HepG2 (cell line): ENCODE measurements at regions not wholly inside any gene's neighbourhood (a gene's known extent, or its start where the extent isn't known, plus 50 kb on each side); places are given as distances from the start of the nearest gene placed in this dataset.

Experiments used
- ATAC-seq: fragments of 200-7000 bp; cut with Tn5 transposase; 3 replicates; pipeline ENCODE4 v1.9.1; 2020; ENCODE audit warnings: mild to moderate bottlenecking, moderate library complexity
- BruUV-seq: library from RNA; stranded (reverse); fragments of 400-500 nt; replicated peaks from 2 replicates; lab custom pipeline; 2021; lab: Mats Ljungman, UMichigan
- CTCF ChIA-PET: fragments of 300-600 bp; formaldehyde crosslinking; extraction: SDS; loops from one replicate; lab custom pipeline; 2021; ENCODE audit warnings: low total read pairs, inconsistent platforms, low intra/inter-chr PET ratio; lab: Yijun Ruan, JAX
- POLR2A ChIA-PET: fragments of 350-600 bp; sonication (Branson Sonifier 250); formaldehyde crosslinking; loops from one replicate; lab custom pipeline; 2020; ENCODE audit warnings: antibody characterized with exemption, inconsistent platforms; lab: Yijun Ruan, JAX
- DNase-seq: peaks from one replicate; pipeline ENCODE4 v3.0.0-alpha.2; 2015; ENCODE audit warnings: low spot score
- FAIRE-seq: peaks from 3 replicates; lab custom pipeline; 2011; peaks lifted over from hg19 to GRCh38; lab: Jason Lieb, UNC
- H2AFZ ChIP-seq: one replicate; pipeline ENCODE4 v1.6.1; 2011; ENCODE audit warnings: low read length, inconsistent platforms
- H3K27ac ChIP-seq: fragments of 300-600 bp; 3 replicates; pipeline ENCODE4 v1.8.0; 2011; ENCODE audit warnings: mixed run types, mild to moderate bottlenecking, mixed read lengths, low read length, inconsistent platforms; ENCODE audit not compliant: insufficient read depth; ENCODE audit errors: extremely low read length
- H3K27me3 ChIP-seq, 2 experiments: fragments of 200-600 bp in 1 of 2; 2 replicates in 1 of 2; 3 replicates in 1 of 2; pipeline versions ENCODE4 v1.6.0 to v1.8.0; 2011; ENCODE audit warnings: low read length in 2 of 2, mild to moderate bottlenecking in 2 of 2, moderate library complexity in 2 of 2, inconsistent platforms in 1 of 2; ENCODE audit not compliant: insufficient read depth in 2 of 2, control insufficient read depth in 1 of 2
- H3K36me3 ChIP-seq, 2 experiments: fragments of 200-600 bp in 1 of 2; replicated peaks in 1 of 2; 2 replicates in 1 of 2; 3 replicates in 1 of 2; pipeline versions ENCODE4 v1.5.1 to v1.8.0; 2011; ENCODE audit warnings: low read length in 2 of 2, inconsistent platforms in 1 of 2; ENCODE audit not compliant: insufficient read depth in 2 of 2, control insufficient read depth in 1 of 2
- H3K4me1 ChIP-seq: 2 replicates; pipeline ENCODE4 v1.5.1; 2012; ENCODE audit warnings: low read length, inconsistent platforms; ENCODE audit not compliant: insufficient read depth
- H3K4me2 ChIP-seq: 2 replicates; pipeline ENCODE4 v1.6.0; 2011; ENCODE audit warnings: low read depth, low read length, inconsistent platforms
- H3K4me3 ChIP-seq, 3 experiments: fragments of 200-600 bp in 1 of 3; sonication (generic), shearing (Covaris generic) in 1 of 3; replicated peaks in 1 of 3; 2 replicates each; pipeline ENCODE4 v1.5.1; 2011 to 2016; ENCODE audit warnings: low read length in 3 of 3, inconsistent platforms in 2 of 3, low read depth in 2 of 3, mild to moderate bottlenecking in 2 of 3, control low read depth in 1 of 3, mixed read lengths in 1 of 3; ENCODE audit not compliant: insufficient read depth in 1 of 3
- H3K79me2 ChIP-seq: one replicate; pipeline ENCODE4 v1.6.1; 2011; ENCODE audit warnings: low read length, inconsistent platforms; ENCODE audit not compliant: insufficient read depth
- H3K9ac ChIP-seq: 2 replicates; pipeline ENCODE4 v1.6.0; 2011; ENCODE audit warnings: mild to moderate bottlenecking, low read depth, low read length, inconsistent platforms; ENCODE audit not compliant: insufficient read depth
- H3K9me3 ChIP-seq: 2 replicates; pipeline ENCODE4 v1.5.1; 2012; ENCODE audit warnings: mild to moderate bottlenecking, low read length
- H4K20me1 ChIP-seq: 2 replicates; pipeline ENCODE4 v1.6.0; 2011; ENCODE audit warnings: inconsistent platforms, mild to moderate bottlenecking, low read length, moderate library complexity; ENCODE audit not compliant: insufficient read depth
- ATM ChIP-seq: fragments of 450-650 bp; IDR thresholded peaks from 2 replicates; pipeline ENCODE4 v1.7.1; 2017; ENCODE audit warnings: mild to moderate bottlenecking, borderline replicate concordance
- CCDC6 ChIP-seq: sonication (generic); formaldehyde crosslinking; IDR thresholded peaks from 2 replicates; pipeline ENCODE4 v1.8.1; 2022; ENCODE audit warnings: mild to moderate bottlenecking, missing genetic modification reagents, moderate library complexity
- E2F5 ChIP-seq: sonication (generic); formaldehyde crosslinking; conservative IDR thresholded peaks from 2 replicates; pipeline ENCODE4 v1.4.0; 2020; ENCODE audit warnings: missing genetic modification reagents
- FLYWCH1 ChIP-seq: sonication (generic); formaldehyde crosslinking; IDR thresholded peaks from 2 replicates; pipeline ENCODE4 v1.8.1; 2023; ENCODE audit warnings: mild to moderate bottlenecking, missing genetic modification reagents
- GATAD2A ChIP-seq: IDR thresholded peaks from 2 replicates; pipeline ENCODE4 v1.6.1; 2016
- GTF2F1 ChIP-seq: fragments of 150-350 bp; IDR thresholded peaks from 2 replicates; pipeline ENCODE4 v1.6.1; 2014; ENCODE audit warnings: low read length
- KDM6A ChIP-seq: IDR thresholded peaks from 2 replicates; pipeline ENCODE4 v1.6.1; 2016; ENCODE audit warnings: low read depth
- MYNN ChIP-seq: sonication (generic); formaldehyde crosslinking; IDR thresholded peaks from 2 replicates; pipeline ENCODE4 v1.4.0; 2020; ENCODE audit warnings: mild to moderate bottlenecking, low read depth, missing genetic modification reagents
- NFKB2 ChIP-seq: sonication (generic); formaldehyde crosslinking; IDR thresholded peaks from 2 replicates; pipeline ENCODE4 v1.4.0; 2020; ENCODE audit warnings: missing genetic modification reagents, borderline replicate concordance
- NR2F6 ChIP-seq, 2 experiments: IDR thresholded peaks; 2 replicates each; pipeline ENCODE4 v1.6.1; 2016; ENCODE audit warnings: antibody characterized with exemption in 1 of 2, mild to moderate bottlenecking in 1 of 2
- POLR2AphosphoS5 ChIP-seq: IDR thresholded peaks from 2 replicates; pipeline ENCODE4 v1.6.1; 2012; ENCODE audit warnings: low read depth, low read length
- SMARCE1 ChIP-seq: fragments of 450-650 bp; IDR thresholded peaks from 2 replicates; pipeline ENCODE4 v1.6.1; 2017; ENCODE audit warnings: borderline replicate concordance
- SNRNP70 ChIP-seq: fragments of 200-400 bp; formaldehyde crosslinking; IDR thresholded peaks from 2 replicates; pipeline ENCODE4 v1.6.1; 2017; ENCODE audit warnings: mild to moderate bottlenecking, low read depth, low read length, moderate library complexity
- TRAFD1 ChIP-seq: sonication (generic); formaldehyde crosslinking; IDR thresholded peaks from 2 replicates; pipeline ENCODE4 v1.5.1; 2020; ENCODE audit warnings: missing genetic modification reagents, mild to moderate bottlenecking, borderline replicate concordance
- ZNF20 ChIP-seq: sonication (generic); formaldehyde crosslinking; IDR thresholded peaks from 2 replicates; pipeline ENCODE4 v1.4.0; 2020; ENCODE audit warnings: mild to moderate bottlenecking, moderate library complexity, missing genetic modification reagents
- ZNF3 ChIP-seq: IDR thresholded peaks from 2 replicates; pipeline ENCODE4 v1.7.0; 2017; ENCODE audit warnings: inconsistent platforms
- ZNF512 ChIP-seq: sonication (generic); formaldehyde crosslinking; IDR thresholded peaks from 2 replicates; pipeline ENCODE4 v1.4.0; 2020; ENCODE audit warnings: mild to moderate bottlenecking, missing genetic modification reagents
- ZNF816 ChIP-seq: sonication (generic); formaldehyde crosslinking; IDR thresholded peaks from 2 replicates; pipeline ENCODE4 v1.8.0; 2022; ENCODE audit warnings: missing genetic modification reagents, mild to moderate bottlenecking, borderline replicate concordance
- WGBS: methylation state at CpG from one replicate; pipeline ENCODE4 v1.1.6; 2017; ENCODE audit warnings: low lambda C conversion rate; 5-methylcytosine and 5-hydroxymethylcytosine counted together
- in situ Hi-C: cut with HindIII; loops from 2 replicates; pipeline ENCODE4 v1.10.0; 2017; ENCODE audit warnings: low pct_unique_long_range_greater_than_20kb; ENCODE audit not compliant: extremely low pct_ligation_motif_present
- intact Hi-C: fragments of 100-400 bp; cut with micrococcal nuclease; formaldehyde crosslinking; loops from one replicate; pipeline ENCODE4 v1.10.0; 2022; ENCODE audit not compliant: unreplicated experiment

- no peak for TF ChIP-seq ZNF512 (CRISPR knock-in tag)
- TF ChIP-seq, all 625 proteins: peak for 0
Measured at GRCh38 chr9:118269623-118270022, 565.4 kb downstream of the TLR4 start (continued).

- no TSS peak for BruUV-seq
- Histone ChIP-seq H3K27me3 (no peaks in the 10 kb centered on the region), H2AFZ (no peak overlapping the region), H3K36me3 (no peaks in the 10 kb centered on the region), H3K9ac (no peak overlapping the region), H4K20me1 (no peaks in the 10 kb centered on the region), H3K27ac (no peak overlapping the region)
- CTCF ChIA-PET: no interaction called here
- no peak for TF ChIP-seq SMARCE1
- TF ChIP-seq SNRNP70: no peak
- TF ChIP-seq POLR2AphosphoS5: no peak
- TF ChIP-seq E2F5 (CRISPR knock-in tag): no peak
- no peak for TF ChIP-seq FLYWCH1 (CRISPR knock-in tag)
- TF ChIP-seq ATM: no peak
- no peak for TF ChIP-seq ZNF3 (CRISPR knock-in tag)
- TF ChIP-seq ZNF816: no peak
- TF ChIP-seq MYNN (CRISPR knock-in tag): no peak
- no peak for TF ChIP-seq GTF2F1
- no peak for TF ChIP-seq NR2F6 (IDR thresholded peaks at IDR 0.05)
- TF ChIP-seq NR2F6 (CRISPR knock-in tag; IDR thresholded peaks at IDR 0.05): no peak
- TF ChIP-seq KDM6A (CRISPR knock-in tag): no peak
- no peak for TF ChIP-seq GATAD2A
- no peak for TF ChIP-seq NFKB2 (CRISPR knock-in tag)
- no peak for TF ChIP-seq TRAFD1
- TF ChIP-seq CCDC6 (CRISPR knock-in tag): no peak
- TF ChIP-seq ZNF20 (CRISPR knock-in tag): no peak
- TF ChIP-seq, all 625 proteins: peak for 0
- H3K4me2 ChIP-seq: no peak overlapping the region
- POLR2A ChIA-PET: no interaction called here
- in situ Hi-C loops: no loop called here
- no peaks in the 10 kb centered on the region for H3K4me1 ChIP-seq
- H3K79me2 ChIP-seq: no peaks in the 10 kb centered on the region
- ATAC-seq: no peak
- H3K9me3 ChIP-seq: peaks cover 85% of the 10 kb centered on the region
- 2% methylated on average over 3 of the region's 3 CpGs for WGBS
- H3K4me3 ChIP-seq: no peak overlapping the region
- no peak for DNase-seq
- no peak for FAIRE-seq
- intact Hi-C loops: no loop called here
Measured at GRCh38 chr9:118271331-118271730, 567.1 kb downstream of the TLR4 start.
